Right renal pelvis (tissue), 4 donors: ENCODE measurements at regions not wholly inside any gene's neighbourhood (a gene's known extent, or its start where the extent isn't known, plus 50 kb on each side); places are given as distances from the start of the nearest gene placed in this dataset.
A peak's percentile ranks its signal among the peaks of the same experiment; 100 is the strongest.
"Not testable (repeated sequence)": the region's sequence is repeated elsewhere in the genome, so short reads cannot be mapped to it uniquely, and the experiment has no call there.

Experiments used
- DNase-seq, 4 donors: peaks; one replicate each; pipeline ENCODE4 v3.0.0-alpha.2; 2013; ENCODE audit warnings: low read depth in 4 of 4, low spot score in 3 of 4, missing footprints in 1 of 4

DNA sequence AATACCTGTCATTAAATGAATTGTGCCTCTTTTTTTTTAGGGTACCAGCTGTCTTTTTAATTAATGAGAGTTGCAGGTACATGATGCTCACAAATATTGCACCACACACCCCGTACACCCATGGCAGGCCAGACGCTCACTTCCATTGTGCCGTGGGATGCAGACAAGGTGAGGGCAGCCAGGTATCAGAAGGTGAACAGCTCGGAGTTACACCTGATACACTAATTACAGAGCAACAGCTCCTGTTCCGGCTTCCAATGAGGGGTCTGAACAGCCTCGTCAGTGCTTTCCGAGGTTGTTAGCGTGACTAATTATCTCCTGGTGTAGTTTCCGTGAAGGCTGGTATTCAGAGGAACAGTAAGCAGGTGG is 442.8 kb downstream of the ZNF516 start:
- DNase-seq = no peak

DNA sequence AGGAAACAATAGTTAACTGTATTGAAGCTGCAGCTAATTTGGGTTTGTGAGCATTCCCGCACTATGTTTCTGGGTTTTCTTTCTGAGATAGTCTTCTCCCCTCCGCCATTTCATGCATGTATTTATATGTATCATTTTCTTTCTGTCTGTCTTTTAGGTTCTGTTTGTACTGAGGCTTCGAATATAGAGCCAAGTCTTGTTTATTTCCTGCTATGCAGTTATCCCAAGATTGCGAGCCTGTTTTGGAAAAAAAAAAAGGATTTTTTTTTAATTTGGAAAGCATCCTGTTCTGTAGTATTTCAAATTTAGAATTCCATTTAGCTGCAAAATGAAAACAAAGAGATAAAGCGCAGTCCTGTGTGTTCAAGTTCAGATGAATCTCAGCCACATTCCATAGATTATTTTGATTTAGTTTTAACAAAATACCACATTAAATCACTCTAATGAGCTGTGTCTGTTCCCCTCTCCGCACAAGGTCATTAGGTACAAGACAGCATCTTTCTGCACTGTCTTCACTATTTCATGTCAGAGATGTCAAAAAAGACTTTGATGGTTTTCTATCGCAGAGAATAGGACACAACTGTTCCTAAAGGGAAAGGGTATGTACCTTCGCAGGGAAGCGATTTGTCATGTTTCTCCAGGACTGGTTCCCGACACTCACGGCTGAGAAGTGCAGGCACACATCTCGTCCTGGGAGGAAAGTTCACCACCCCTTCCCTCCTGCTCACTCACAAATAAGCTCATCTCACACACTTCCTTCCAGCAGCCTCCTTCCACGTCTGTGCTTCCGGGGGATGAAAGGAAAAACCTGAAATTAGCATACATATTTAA is 443.4 kb downstream of the ZNF516 start:
- no peak for DNase-seq

DNA sequence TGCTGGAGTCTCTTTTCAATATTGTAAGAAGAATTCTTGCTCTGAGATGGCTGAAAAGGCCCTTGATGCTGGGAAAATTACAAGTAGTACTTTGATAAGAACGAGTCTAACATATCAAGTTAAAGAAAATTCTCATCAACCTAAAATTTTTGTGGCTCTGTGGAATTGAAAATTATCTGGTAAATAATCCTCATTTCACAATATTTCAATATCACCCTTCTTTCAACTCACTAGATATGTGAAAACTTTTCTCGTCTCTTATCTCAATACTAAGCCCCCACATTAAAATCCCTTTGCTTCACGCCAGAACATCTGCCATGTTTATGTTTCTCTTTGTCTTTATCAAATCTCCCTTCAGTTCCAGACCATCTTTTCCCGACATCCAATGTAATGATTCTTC is 448.8 kb downstream of the ZNF516 start:
- no peak for DNase-seq

DNA sequence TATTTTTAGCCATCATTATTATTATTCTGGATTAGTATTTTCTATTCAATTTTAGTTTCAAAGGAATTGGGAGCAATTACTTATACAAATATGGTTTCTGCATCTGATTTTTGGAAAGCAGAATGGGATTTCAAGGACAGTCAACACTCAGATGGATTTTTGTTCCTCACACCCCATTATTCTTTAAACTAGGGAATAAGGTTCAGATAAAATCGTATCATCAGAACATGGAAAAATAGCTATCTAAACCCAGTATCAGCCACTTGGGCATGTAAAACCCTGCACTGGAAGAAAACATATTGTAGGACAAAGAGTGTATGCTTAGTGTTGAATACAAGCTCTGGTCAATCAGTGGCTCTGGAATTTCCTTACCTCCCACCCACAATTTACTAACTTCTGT is 452.5 kb downstream of the ZNF516 start:
- DNase-seq = no peak

DNA sequence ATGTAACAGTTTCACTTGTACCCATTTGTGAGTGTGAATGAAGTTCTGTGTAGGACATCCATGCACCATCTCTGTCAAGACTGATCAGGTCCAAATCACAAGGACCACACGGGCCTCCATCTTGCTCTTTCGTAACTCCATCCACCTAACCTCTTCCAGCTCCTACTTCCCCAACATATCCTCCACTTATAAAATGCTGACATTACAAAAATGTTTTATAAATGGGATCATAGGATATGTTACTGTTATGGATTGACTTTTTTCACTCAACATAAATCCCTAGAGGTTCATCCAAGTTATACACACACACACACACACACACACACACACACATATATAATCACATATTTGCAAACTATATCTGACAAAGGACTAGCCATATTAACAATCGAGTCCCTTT is 476.8 kb downstream of the ZNF516 start:
- DNase-seq = no peak

DNA sequence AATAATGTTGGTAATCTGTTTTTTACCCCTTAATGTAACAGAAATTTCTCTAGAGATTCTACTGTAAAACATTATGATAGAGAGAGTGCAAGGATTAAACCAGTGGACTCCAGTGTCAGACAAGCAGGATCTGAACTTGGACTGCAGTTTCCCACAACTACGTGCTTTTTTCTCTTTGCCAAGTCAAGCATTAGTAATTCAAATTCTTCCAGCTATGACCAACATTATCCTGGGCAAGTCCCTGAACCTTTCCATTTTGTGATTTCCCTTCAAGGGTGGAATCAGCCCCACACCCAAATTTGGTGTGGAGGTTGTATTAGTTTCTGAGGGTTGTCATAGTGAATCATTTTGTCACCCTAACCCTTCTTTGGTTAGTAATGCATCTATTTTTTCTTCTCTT is 482.0 kb downstream of the ZNF516 start:
- no peak for DNase-seq

DNA sequence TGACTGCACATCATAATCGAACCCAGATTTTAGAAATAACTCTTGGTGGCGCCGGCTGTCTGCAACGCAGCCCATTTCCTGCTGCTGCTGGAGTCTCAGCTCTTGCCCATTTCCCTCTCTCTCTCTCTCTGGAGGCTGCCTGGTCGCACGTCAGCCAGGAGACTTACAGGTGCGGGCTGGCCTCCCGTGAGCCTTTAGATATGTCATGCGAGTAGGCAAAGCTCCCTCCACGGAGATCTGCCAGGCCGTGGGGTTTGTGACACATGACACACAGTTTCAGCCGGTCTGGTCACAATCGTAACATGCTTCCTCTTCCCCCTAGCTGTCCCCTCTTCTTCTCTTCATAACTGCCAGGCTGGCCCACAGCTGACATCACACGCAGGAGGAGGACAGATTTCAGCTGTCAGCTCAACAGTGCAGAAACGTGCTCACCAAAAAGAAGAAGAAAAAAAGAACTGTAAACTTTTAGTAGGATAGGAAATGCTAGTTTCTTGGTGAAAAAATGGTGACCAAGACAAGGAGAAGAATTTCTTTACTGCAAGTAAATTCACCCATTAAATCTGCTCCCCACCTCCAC is 489.3 kb downstream of the ZNF516 start:
- peak in 2 of 4 donors; percentile 15 to 29 for DNase-seq

DNA sequence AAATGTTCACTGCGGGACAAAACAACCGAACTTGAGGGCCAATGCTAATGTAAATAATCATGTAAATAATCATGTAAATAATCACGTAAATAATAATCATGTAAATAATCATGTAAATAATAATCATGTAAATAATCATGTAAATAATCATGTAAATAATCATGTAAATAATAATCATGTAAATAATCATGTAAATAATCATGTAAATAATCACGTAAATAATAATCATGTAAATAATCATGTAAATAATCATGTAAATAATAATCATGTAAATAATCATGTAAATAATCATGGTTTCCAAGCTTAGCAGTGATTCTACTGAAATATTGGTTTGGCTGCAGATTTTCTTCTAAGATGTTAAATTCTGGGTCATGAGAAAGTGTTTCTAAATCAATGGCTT is 507.1 kb downstream of the ZNF516 start:
- DNase-seq = not testable (repeated sequence)

DNA sequence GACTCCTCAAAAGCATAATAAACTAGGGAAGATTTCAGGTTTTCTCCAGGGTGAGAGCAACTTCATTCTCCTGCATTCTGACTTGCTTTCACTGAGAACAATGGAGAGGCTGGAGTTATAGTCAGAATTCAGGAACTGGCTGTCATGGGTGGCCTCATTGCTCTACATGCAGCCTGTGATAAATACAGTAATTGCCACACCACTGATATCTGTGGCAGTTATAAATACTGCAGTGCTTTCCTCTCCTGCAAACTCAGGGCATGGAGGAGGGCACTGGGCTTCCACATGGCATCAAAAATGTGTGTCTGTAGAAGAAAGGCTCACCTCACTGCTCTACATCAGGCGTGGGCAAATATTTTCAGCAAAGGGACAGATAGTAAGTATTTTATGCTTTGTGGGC is 510.2 kb downstream of the ZNF516 start:
- no peak for DNase-seq

DNA sequence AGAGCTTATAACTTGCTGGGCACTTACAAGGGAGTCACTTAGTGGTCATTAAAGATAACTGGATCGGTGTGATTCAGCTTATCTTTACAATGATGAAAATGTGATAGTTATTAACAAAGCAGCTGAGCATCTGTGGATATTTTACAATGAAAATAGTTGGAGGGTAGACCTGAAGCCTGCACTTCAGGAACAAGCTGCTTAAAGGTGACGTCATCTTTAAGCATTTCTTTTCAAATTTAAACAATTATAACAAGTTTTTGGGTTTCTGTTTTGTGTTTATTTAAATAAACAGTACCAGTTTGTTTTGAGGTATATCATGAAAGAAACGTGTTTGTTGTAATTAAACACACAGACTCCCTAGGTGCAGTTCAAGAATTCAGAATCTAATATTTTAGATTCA is 513.9 kb downstream of the ZNF516 start:
- no peak for DNase-seq

DNA sequence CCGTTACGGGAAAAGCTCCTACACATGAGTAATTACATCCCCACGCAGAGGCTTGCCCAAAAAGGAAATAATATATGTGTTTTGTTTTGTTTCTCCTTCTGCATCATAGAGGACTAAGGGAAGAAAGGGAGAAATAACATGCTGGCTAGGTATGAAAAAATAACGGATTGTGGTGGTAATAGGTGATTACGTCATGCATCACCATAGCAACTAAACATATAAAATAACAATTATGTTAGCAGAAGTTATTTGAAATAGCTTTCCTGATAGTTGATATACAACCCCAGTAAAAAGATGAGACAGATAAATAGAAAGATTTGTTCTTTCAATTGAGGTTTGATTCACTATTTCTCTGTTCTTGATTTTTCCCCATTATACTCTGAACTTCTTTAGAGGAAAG is 518.0 kb downstream of the ZNF516 start:
- no peak for DNase-seq

DNA sequence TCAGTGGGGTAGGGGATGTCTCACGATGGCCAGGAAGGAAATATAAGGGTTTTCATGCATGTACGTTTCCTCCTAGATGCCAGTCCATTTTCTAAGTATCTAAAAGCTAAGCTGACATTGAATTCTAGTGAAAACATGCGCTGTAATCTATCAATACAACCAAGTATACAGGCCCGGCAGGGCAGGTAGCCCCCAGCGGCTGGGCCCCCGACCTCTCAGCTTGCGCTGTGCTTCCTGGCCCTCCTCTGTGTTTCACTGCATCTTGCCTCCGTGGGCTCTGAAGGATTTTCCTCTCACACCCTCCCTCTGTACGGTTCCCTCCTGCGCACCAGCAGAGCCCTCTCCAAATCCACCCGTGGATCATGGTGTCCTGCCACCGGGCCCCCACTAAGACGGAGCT is 524.8 kb downstream of the ZNF516 start:
- no peak for DNase-seq

DNA sequence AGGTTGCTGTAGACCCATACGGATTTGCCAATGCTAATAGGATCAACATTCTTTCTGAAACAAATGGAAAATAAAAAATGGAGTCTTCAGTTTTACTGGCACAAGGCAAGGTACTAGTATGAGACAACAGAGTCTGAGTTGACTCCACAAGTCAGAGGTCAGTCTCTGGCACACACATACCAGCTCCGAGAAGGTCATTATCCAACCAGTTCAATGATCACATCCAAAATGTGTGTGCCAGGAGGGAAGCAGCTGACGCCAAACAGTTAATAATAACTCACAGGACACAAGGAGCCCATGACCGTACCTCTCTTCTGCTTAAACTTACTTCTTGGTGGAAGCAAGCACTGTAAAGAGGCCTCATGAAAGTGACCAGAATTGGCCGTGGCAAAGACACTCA is 528.6 kb downstream of the ZNF516 start:
- no peak for DNase-seq

DNA sequence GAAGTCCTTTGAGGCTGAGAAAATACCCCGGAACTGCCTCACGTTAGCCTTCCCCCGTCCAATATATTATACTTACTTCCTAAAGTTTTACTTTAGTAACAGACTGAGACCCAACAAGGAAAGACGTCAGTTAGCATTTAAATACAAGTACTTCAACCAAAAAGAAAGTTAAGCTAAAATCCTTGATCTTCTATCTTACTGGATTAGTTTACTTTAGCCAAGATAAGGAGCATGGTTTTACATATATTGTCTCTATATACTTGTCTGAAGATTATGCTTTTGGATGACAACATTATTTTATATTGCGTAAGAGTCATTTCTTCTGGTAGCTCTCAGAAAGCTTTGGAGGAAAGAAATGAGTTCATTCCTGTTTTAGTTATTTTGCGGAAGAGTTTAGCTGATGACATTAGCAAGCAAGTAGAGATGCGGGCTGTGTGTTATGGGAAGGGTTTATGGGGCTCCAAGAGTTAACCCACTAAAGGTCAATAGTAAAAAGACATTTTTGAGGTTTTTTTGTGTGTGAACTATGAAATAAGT is 532.9 kb downstream of the ZNF516 start:
- no peak for DNase-seq

DNA sequence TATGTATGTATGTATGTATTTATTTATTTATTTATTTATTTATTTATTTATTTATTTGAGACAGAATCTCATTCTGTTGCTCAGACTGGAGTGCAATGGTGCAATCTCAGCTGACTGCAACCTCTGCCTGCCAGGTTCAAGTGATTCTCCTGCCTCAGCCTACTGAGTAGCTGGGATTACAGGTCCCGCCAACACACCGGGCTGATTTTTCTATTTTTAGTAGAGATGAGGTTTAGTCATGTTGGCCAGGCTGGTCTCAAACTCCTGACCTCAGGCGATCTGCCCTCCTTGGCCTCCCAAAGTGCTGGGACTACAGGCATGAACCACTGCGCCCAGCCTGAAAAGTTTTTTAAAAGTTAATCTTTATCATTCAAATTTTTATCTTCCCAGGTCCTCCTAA is 532.9 kb upstream of the SMIM21 start:
- DNase-seq = not testable (repeated sequence)

DNA sequence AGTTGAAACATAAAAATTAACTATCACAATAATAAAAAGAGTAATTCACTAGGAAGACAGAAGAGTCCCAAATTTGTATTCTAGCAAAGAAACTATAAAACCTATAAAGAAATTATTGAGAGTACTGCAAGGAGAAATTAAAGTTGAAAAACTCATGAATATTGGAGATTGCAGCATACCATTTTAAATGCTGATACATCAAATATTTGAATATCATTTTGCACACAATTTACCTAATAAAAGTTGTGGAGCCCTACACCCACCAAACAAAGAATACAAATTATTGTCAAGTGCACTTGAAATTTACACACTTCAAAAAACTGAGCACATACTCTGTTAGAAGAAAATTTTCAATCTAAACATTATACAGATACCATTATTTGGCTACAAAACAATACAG is 531.6 kb upstream of the SMIM21 start:
- DNase-seq = no peak

DNA sequence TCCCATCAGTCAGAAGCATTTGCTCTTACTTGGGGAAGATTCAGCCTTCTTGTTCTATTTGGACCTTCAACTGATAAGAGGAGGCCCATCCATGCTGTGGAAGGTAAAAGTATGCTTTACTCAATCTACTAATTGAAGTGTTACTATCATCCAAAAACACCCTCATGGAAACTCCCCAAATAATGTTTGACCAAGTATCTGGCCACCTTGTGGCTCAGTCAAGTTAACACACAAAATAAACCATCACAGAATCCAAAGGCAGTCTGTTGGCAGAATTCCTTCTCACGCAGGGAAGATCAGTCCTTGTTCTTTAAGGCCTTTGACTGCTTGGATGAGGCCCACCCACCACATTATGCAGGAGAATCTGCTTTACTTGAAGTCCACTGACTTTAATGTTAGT is 531.2 kb upstream of the SMIM21 start:
- no peak for DNase-seq

DNA sequence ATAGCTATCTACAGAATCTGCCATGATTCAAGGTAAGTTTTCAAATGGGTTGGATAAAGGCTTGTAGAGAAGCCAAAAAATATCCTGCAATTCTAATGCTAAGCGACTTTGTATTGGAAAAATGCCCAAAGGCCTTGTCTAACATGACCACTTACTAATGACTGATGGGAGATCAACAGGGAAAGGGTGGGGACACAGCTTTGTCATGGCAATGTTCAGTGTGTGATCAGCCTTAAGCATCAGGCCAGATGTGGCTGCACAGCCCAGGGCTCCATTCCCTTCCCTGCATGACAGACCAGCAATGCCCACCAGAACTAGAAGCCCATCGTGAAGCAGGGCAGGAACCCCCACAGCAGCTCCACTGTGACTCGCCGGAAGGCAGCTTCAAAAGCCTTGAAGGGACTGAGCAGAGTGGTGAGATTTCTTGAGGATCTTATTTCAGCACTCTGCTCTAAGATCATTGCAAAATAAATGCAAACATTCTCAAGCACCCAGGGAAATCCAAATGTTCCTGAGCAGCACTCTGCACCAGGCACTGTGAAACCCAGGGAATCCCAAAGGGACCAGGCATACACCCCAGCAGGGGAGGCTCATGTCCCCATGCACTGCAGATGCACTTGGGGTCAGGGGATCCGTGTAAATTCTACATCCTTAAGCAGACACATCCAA is 517.9 kb upstream of the SMIM21 start:
- no peak for DNase-seq

DNA sequence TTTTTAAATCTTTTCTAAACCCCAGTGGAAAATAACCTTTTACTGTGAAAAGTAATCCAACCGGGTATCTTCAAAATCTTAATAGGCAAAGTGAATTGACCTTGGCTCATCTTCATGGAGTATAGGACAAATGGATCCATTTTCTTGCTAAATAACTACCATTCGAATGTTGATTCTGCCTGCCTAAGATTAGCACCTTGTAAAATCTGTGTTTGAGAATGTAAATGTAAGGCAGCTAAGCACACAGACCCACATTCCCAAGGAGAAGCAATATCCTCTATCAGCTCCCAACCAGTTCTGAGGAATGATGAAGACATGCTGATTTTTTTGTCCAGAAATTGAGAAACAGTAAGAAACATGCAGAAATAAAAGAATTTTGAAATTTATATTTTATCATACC is 509.8 kb upstream of the SMIM21 start:
- DNase-seq = no peak

DNA sequence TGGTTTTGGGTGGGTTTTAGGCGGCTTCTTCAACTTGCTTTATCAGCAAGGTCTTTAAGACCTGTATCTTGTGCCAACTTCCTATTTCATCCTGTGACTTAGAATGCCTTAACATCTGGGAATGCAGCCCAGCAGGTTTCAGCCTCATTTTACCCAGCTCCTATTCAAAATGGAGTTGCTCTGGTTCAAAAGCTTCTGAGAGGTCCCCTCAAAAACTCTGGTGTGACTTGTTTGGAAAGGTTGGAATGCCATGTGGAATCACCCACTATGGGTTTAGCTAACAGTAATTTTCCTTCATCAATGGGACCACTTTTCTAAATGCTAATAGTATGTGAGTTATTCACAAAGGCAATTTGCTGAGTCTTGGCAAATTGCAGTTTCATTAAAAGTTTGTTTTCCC is 509.4 kb upstream of the SMIM21 start:
- DNase-seq = no peak

DNA sequence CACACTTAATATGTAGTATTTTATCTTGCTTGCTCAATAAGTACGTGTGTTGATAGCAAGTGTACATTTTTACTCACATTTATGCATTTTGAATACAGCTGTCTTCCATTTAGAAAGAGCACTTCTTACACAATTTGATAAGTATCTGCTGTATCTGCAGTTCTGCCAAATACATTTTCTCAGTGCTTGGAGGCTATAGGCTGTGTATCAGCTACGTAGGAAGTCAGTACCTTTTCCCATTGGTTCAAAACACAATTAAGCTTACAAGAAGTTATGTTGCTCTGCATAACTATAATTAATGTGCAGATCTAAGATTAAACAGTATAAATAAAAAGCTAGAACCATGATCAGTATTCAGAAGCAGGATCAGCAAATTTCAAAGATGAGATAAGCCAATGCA is 503.6 kb upstream of the SMIM21 start:
- no peak for DNase-seq

DNA sequence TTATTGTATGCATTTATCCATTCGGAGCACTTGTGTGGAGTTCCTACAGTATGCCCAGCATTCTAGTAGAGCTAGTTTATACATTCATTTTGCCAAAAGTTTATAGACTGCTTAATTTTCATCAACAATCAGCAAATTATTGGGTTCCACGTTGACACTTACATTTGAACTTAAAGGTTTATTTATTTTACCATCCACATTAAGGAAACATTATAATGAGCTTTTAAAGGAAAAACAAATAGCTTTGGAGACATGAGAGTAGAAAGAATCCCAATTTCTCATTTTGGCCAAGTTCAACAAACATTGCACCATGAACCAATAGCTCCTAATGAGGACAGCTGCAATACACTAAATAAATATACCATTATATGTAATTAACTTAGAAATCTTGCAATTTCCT is 501.2 kb upstream of the SMIM21 start:
- DNase-seq = no peak
